Stimulated activated CD4-positive, alpha-beta T cell treated with anti-CD3 and anti-CD28 coated beads, Interleukin-12 subunit alpha, Interleukin-12 subunit beta, amount 100 ng/mL, for 24 hours (primary cell): ENCODE measurements at regions not wholly inside any gene's neighbourhood (a gene's known extent, or its start where the extent isn't known, plus 50 kb on each side); places are given as distances from the start of the nearest gene placed in this dataset.
"Not testable (repeated sequence)": the region's sequence is repeated elsewhere in the genome, so short reads cannot be mapped to it uniquely, and the experiment has no call there.

Source experiments
- DNase-seq, 2 experiments: peaks; one replicate each; pipeline ENCODE4 v3.0.0-alpha.2; 2020; ENCODE audit warnings: low read depth in 2 of 2

DNA sequence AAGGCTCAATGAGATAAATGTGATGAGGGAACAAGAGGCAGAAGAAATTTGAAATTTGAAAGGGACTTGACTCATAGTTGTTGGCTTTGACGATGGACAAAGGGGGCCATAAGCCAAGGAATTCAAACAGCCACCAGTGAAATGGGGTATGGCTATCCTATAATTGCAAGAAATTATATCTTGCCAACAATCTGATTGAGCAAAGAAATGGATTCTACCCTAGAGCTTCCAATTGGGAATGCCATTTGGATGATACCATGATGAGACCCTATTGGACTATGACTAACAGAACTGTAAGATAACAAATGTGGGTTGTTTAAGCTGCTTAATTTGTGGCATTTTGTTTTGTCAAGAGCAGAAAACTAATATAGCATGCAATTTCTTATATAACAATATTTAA lies 270.1 kb upstream of the ARSJ start:
- DNase-seq = no peak

DNA sequence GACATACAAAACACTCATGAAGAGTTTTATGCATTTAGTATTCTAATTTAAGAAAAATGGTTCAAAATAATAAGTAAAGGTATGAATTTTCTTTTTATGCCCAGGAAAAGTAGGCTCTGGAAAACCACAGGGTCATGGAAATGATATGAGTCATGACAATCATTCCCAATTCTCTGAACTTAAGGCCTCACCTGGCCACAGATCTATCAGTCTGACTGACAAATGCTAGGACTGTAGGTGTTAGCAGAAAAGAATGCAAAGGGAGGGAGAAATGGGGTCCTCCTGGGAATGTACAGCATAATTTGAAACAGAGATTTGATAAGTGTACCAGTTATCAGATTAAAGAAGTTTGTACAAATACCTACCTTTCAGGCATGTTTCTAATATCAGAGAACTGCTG lies 270.5 kb upstream of the ARSJ start:
- no peak for DNase-seq

DNA sequence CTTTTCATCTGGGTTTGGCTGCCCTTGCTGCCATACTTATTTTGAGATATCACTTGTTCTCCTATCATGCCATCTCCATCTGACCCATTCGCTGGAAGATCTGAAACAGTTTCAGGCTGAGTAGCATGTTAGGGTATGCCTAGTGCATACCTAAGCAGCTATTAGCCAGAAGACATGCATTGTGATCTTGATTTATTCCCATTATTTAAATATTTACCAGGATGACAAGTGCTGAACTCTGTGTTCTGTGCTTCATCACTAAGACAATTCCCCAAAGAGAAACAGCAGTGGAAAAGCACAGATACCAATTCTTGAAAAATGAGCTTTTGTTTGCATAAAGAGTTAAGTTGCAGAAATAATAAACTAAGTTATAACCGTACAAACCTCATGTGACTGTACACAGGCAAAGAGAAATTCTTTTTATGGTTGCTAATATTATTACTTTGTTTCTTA lies 271.0 kb upstream of the ARSJ start:
- DNase-seq = no peak

DNA sequence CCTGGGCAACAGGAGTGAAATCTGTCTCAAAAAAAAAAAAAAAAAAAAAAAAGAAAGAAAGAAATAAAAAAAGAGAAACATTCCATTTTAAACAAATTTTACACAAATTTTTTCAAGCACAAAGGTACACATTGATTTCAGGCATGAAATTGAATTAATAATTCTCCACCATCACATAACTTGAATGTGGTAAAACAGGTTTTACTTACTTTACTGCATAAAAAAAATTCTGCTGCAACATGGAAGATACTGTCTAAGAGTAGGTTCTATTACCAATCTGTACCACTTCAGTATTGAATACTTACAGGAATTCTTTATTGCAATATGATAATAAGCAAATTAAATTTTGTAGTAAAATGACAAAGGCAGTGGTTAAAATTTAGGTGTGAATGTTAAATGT lies 271.6 kb upstream of the ARSJ start:
- DNase-seq = no peak

DNA sequence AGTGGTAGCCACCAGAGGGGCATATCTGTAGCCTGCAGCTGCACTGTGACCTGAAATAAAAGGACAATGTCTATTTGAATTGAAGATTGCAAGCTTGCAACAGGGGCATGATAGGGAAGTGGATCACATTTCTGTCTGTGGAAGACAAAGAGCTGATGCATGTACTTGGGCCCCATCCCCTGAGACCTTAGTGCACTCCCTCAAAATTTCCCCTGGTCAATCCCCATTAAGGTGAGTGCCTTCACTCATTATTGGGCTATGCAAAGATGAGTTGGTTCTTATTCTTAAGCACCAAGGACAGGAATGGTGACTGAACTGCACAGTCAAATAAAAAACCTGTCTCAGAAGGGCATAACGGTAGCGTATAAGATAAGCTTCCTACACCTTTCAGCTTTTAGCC lies 273.1 kb upstream of the ARSJ start:
- DNase-seq = no peak

DNA sequence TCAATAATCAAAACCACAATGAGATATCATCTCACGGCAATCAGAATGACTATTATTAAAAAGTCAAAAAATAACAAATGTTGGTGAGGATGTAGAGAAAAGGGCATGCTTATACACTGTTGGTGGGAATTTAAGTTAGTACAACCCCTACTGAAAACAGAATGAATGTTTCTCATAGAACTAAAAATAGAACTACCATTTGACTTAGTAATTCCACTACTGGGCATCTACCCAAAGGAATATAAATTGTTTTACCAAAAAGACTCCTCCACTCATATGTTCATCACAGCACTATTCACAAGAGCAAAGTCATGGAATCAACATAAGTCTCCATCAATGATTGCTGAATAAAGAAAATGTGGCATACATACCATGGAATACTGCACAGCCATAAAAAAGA lies 278.1 kb upstream of the ARSJ start:
- DNase-seq = no peak

DNA sequence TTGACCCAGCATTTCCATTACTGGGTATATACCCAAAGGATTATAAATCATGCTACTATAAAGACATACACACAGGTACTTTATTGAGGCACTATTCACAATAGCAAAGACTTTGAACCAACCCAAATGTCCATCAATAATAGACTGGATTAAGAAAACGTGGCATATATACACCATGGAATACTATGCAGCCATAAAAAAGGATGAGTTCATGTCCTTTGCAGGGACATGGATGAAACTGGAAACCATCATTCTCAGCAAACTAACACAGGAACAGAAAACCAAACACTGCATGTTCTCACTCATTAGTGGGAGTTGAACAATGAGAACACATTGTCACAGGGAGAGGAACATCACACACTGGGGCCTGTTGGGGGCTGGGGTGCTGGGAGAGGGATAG lies 283.0 kb upstream of the ARSJ start:
- DNase-seq = not testable (repeated sequence)

DNA sequence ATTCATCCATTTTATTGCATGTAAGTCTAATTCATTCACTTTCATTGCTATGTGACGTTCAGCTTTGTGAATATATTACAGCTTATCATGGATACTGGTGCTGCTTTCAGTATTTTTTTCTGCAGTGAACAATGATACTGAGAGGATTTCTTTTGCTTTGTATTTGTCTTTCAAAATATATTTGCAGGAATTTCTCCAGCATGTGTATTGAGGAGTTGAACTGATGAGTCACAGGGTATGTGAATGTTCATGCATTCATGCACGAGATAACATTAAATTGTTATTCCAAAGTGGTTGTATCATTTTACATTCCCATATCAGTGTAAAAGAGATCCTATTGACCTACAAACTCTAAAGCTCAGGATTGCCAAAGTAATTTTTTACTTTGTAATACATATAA lies 283.8 kb upstream of the ARSJ start:
- no peak for DNase-seq

DNA sequence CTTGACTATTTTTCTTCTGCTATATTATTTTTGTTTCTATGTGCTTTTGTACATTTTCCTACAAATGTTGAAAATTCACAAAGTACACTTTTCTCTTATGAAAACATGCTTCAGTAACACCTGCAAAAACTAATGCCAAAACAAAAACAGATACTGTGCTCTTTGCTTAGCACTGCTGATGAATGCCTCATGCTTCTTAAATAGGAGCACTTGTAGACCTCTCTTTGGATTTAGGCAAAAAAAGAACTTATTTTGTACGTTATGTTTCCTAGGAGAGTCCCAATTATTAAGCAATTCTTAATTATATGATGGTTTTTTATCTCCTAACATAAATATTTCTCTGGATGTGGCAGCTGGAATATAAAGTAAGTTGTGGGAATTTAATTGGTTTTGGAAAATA lies 285.0 kb upstream of the ARSJ start:
- no peak for DNase-seq

DNA sequence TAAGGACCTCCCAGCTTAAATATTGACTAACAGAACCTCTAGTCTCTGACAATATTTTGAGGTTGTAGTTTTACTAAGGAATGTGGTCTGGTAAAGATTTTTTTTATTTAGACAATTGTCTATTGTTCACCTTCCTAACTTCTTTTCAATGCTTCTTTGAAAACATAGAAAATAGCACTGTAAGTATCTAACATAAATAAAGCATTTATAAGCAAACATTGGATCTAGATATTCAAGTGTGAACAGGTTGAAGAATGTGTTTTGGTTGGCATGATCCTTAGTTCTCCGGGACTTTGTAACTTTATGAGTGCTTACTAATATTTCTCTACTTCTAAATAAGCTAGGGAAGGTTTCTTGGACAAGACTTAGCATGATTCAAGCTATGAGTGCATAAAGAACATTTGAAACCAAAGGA lies 285.4 kb upstream of the ARSJ start:
- DNase-seq = no peak

DNA sequence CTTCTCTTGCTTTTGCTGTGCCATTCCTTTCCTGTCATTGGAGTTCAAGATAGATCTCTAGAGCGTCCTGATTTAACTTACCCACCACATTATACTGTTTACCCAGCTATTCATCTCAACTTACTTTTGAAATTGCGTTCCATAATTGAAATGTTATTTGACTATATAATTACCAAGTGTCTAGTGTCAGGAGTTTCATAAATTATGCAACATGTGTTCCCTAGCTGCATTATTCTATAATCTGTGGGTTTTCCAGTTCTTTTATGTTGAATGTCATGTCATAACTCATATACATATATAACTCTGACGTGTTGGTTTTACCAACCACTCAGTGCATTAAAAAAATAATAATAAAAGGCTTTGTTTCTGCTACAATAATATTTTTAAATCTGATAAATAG lies 285.9 kb upstream of the ARSJ start:
- no peak for DNase-seq

DNA sequence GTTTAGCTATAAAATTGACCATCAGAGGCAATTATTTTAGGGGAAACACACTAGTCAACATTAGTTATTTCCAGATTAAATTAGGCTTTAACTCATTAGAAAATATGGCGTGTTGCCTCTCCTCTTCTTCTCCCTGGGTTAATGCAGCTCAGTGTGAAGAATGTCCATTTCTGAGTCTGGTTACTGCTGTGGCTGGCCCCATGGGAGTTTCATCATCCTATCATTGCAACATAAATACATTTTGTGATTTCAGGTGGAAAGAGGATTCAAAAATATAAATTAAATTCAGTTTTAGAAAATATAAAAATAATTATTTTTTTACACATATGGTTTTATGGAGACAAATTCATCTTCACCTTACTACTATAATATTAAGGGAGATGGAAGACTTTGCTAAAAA lies 288.5 kb upstream of the ARSJ start:
- no peak for DNase-seq

DNA sequence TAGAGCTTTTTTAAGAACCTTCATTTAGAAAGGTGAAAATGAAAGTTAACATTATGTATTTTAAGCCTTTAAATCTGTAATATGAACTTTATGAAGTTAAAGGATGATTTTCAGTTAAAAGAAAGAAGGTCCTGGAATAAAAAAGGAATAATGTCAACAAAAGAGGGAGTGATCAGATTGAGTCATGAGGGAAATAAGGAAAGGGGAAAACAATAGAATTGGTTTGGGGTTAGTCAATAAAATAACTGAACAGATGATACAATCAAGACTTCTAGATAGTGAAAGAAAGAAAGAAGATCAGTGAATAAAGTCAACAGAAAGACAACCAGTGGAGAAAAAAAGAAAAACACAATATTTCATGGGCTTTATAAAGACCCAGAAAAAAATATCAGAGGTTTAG lies 291.6 kb upstream of the ARSJ start:
- no peak for DNase-seq

DNA sequence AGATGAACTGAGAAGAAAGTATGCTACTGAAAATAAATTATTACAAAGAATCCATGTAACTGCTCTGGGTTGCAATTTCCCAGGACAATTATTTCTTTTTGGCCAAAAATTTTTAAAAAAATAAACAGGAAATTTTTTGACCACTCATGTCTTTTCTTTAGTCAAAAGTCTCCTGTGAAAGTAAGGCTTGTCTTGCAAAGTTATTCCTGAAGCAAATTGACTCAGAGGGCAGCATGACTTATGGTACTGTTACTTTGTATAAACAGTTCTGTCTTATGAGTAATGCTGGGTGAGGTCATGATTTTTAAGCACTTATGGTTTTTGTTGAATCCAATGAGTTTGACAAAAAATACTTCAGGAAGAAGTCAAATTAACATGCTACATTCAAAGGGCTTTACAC lies 292.8 kb upstream of the ARSJ start:
- DNase-seq = no peak

DNA sequence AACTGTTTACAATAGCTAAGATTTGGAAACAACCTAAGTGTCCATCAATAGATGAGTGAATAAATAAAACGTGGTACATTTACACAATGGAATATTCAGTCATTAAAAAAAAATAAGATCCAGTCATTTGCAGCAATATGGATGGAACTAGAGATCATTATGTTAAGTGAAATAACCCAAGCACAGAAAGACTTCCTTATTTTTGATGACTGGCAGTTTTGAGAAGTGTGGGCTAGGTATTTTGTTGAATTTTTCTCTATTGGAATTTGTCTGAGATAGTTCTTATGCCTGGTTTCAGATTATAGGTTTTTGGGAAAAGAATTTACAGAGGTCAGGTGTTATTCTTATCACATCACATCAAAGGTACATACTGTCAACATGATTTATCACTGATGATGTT lies 293.8 kb upstream of the ARSJ start:
- DNase-seq = no peak

DNA sequence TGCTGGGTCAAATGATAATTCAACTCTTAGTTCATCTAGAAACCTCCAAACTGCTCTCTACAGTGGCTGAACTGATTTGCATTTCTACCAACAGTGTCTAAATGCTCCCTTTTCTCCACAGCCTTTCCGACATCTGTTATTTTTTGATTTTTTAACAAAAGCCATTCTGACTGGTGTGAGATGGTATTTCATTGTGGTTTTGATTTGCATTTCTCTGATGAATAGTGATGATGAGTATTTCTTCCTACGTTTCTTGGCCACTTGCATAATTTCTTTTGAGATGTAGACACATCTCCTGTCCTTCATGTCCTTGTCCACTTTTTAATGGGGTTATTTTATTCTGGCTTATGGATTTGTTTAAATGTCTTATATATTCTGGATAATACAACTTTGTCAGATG lies 298.2 kb upstream of the ARSJ start:
- no peak for DNase-seq

DNA sequence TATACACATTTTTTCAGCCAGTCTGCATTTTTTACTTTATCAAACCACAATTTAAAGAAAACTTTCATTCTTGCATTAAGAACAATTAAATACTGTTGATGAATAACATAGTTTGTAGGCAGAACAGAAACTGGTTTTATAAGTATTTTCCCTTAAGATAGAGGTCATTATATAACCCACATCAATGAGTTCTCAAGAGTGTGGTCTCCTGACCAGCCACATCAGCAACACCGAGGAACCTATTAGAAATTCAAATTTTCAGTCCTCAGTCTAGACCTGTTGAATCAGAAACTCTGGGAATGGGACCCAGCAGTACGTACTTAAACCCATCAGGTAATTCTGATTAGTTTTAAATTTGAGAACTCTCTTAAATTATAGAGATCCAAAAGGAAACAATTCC lies 299.6 kb upstream of the ARSJ start:
- no peak for DNase-seq

DNA sequence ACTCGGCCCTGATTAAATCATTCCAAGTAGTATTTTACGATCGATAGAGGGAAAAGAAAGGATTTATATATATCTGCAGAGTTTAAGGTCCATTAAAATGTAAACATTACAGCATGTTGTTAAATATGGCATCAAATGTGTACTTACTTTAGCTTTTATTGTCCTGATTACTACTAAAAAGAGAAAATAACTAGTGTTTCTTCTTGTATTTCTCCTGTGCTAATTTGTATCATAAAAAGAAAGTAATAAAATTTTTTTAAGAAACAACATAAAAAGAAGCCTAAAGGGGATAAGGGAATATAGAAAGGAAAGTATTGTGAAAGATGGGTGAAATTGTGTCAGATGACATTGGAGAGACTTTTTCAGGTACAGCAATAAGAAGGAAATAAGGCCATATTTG lies 300.3 kb upstream of the ARSJ start:
- no peak for DNase-seq

DNA sequence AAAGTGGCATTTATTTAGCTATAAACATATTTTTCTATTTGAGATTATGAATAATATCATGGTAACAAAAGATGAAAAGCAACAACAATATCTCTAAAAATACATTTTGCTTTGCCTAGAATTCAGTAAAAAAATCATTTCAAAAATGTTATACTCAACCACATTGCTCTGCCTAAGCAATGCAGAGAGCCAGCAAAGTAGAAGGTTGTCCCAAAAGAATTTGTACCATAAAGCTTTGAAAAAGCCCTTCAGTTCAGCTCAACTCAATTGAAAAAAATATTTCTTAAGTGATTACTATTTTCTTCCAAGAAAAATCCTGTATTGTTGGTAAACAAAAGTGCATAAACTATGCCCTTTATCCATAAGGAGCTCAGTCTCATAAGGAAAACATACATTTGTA lies 301.2 kb upstream of the ARSJ start:
- no peak for DNase-seq

DNA sequence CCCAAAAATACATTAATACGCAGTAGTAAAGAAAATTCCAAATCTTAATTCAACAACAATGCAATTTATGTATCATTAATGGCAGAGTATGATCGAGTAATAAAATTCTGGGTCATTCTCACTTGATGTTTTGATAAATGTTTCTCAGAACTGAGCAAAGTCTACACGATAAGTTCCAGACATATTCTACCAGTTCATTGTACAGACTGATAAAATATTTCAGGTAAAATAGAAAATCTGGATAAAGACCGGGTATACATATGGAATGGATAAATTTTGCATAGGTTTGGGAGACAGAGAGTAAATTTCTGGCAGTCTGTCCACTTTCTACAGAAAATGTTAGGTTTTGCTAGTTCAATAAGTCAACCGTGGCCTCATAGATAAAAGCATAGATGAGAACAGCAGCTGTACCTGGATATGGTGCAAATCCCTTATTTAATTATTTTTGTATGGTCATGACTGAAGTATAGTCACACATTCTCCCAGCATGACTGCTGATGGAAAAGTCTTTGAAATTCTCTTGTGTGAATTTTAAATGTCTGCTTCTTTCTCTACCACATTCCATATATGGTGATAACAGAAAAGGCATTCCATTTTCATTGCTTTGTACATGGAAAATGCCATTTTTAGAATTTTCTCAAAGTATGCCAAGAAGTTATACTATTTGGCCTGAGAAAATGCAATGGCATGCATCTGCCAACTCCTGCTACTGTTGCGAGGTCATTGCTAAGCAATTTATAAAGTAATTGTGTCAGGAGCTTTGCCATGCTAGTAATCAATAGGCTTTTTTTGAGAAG lies 301.9 kb upstream of the ARSJ start:
- DNase-seq = no peak

DNA sequence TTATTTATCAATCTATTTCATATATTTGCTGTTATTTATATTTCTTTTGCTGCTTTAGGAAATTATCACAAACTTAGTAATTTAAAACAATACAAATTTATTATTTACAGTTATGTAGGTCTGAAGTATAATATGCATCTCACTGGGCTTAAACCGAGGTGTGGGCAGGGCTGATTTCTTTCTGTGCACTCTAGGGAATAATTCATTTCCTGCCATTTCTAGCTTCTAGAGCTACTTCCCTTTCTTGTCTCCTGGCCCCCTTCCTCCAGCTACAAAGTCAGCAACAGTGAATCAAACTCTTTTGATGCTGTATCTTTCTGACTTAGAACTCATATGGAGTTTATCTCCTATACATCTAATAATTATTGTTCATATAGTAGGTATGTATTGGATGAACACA lies 303.5 kb upstream of the ARSJ start:
- no peak for DNase-seq

DNA sequence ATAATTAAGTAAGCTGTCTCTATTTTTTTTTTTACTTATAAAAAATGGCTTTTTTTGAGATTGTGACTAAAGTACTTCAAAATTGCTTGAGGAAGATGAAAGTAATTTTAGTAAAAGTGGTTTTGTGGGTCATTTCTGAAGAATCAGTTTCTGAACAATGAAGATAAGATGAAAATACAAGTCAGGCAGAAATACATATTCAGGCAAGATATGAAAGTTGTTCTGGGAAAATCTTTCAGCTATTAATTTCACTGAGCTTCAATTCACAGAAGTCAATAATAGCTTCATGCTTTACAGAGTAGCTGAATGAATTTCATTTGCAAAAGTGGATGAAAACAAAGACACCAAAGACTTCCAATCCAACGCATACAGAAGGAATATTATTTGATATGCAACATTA lies 305.2 kb upstream of the ARSJ start:
- DNase-seq = no peak

DNA sequence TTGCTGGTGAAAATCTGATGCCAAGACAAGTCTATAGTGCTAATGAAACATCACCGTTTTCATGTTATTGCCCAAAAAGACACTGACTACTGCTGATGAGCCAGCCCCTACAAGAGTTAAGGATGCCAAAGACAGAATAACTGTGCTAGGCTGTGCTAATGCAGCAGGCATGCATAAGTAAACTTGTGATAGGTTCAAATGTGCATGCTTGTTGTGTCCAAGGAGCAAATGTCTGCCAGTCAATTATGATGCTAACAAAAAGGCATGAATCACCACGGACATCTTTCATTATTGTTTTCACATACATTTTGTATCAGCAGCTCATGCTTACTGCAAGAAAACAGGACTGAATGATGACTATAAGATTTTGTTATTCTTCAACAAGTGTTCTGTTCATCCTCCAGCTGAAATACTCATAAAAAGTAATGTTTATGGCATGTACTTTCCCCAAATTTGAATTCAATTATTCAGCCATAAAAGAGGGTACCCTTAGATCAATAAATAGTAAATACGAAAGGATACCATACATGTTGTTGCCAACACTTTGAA lies 306.9 kb upstream of the ARSJ start:
- DNase-seq = no peak
